Peyer's patch (tissue), 4 donors: ENCODE measurements at regions not wholly inside any gene's neighbourhood (a gene's known extent, or its start where the extent isn't known, plus 50 kb on each side); places are given as distances from the start of the nearest gene placed in this dataset.

Experiments
- DNase-seq, 3 donors: peaks; one replicate each; pipeline ENCODE4 v3.0.0-alpha.2; 2017 to 2019
- H3K27ac ChIP-seq, 4 donors: fragments of 200-600 bp; sonication (generic); one replicate each; pipeline ENCODE4 v1.5.1; 2016 to 2019
- H3K27me3 ChIP-seq, 2 donors: fragments of 200-600 bp; sonication (generic); one replicate each; pipeline ENCODE4 v1.5.1; 2019
- H3K36me3 ChIP-seq, 3 donors: fragments of 200-600 bp; sonication (generic); one replicate each; pipeline ENCODE4 v1.5.1; 2016 to 2019
- H3K4me1 ChIP-seq, 4 donors: fragments of 200-600 bp; sonication (generic); one replicate each; pipeline ENCODE4 v1.5.1; 2016 to 2019
- H3K4me3 ChIP-seq, 4 donors: fragments of 200-600 bp; sonication (generic); 1 replicate in 3 of 4; 2 replicates in 1 of 4; pipeline ENCODE4 v1.5.1; 2016 to 2019; ENCODE audit warnings: mild to moderate bottlenecking in 1 of 4
- H3K9me3 ChIP-seq, 4 donors: fragments of 200-600 bp; sonication (generic); one replicate each; pipeline ENCODE4 v1.5.1; 2016 to 2019; ENCODE audit warnings: mild to moderate bottlenecking in 1 of 4
- CTCF ChIP-seq, 6 experiments: fragments of 450-650 bp in 4 of 6; fragments of 200-600 bp in 2 of 6; sonication (generic) in 1 of 6; IDR thresholded peaks; one replicate each; pipeline ENCODE4 v1.5.1; 2017 to 2019; ENCODE audit warnings: antibody characterized with exemption in 6 of 6, mild to moderate bottlenecking in 3 of 6, moderate library complexity in 1 of 6
- POLR2A ChIP-seq, 2 donors: fragments of 450-650 bp; IDR thresholded peaks; one replicate each; pipeline ENCODE4 v1.5.1; 2017; ENCODE audit warnings: antibody characterized with exemption in 2 of 2, mild to moderate bottlenecking in 2 of 2, moderate library complexity in 2 of 2

- no peaks in the 10 kb centered on the region for H3K36me3 ChIP-seq
- H3K27ac ChIP-seq, result no peak overlapping the region
- H3K27me3 ChIP-seq, result no peaks in the 10 kb centered on the region
- TF ChIP-seq CTCF (IDR thresholded peaks at IDR 0.05) (no peak), POLR2A (IDR thresholded peaks at IDR 0.05) (no peak)
- H3K4me3 ChIP-seq, result no peak overlapping the region
- DNase-seq, result no peak
- no peaks in the 10 kb centered on the region for H3K9me3 ChIP-seq
- H3K4me1 ChIP-seq, result no peaks in the 10 kb centered on the region
Measured at GRCh38 chr6:92024110-92024509, 1395.2 kb downstream of the EPHA7 start.

DNA sequence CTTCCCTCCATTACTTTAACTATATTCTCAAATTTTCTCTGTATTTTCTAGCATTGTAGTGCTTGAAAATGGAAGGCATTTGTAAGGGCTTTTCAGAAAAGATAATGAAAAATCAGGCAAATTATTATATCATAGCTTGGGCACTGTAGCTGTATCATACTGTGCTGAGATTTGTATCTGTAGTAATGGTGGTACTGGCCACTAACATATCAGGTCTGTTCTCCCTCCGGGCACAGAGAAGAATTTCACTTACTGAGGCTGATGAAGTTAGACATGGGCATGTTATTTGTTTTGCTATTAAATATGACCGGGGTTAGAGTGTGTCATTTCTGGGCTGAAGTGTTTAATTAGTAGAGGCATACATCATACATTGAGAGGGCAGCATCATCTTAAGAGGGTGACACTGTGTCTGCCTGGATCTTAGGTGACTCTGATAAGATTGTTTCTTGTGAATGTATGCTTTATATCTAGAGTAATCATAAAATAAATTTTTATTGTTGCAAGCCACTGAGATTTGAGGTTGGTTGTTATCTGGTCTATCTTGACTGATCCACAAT is 1395.9 kb downstream of the EPHA7 start:
- no peak overlapping the region for H3K4me3 ChIP-seq
- H3K4me1 ChIP-seq, result no peaks in the 10 kb centered on the region
- no peaks in the 10 kb centered on the region for H3K36me3 ChIP-seq
- TF ChIP-seq CTCF (IDR thresholded peaks at IDR 0.05), result no peak
- no peak for TF ChIP-seq POLR2A (IDR thresholded peaks at IDR 0.05)
- no peak overlapping the region for H3K27ac ChIP-seq
- DNase-seq, result no peak
- H3K27me3 ChIP-seq, result no peaks in the 10 kb centered on the region
- no peaks in the 10 kb centered on the region for H3K9me3 ChIP-seq

GRCh38 chr6:92011681-92012245 is 1407.6 kb downstream of the EPHA7 start:
- Histone ChIP-seq H3K27ac (no peak overlapping the region), H3K4me1 (no peaks in the 10 kb centered on the region), H3K4me3 (no peak overlapping the region), H3K27me3 (no peaks in the 10 kb centered on the region), H3K36me3 (no peaks in the 10 kb centered on the region), H3K9me3 (no peaks in the 10 kb centered on the region)
- TF ChIP-seq POLR2A (IDR thresholded peaks at IDR 0.05), result no peak
- TF ChIP-seq CTCF (IDR thresholded peaks at IDR 0.05), result no peak
- DNase-seq, result no peak

- Histone ChIP-seq H3K4me1 (no peaks in the 10 kb centered on the region), H3K9me3 (no peaks in the 10 kb centered on the region), H3K4me3 (no peak overlapping the region), H3K27ac (no peak overlapping the region), H3K36me3 (no peaks in the 10 kb centered on the region), H3K27me3 (no peaks in the 10 kb centered on the region)
- DNase-seq, result no peak
- no peak for TF ChIP-seq POLR2A (IDR thresholded peaks at IDR 0.05)
Measured at GRCh38 chr6:92008757-92009502, 1410.4 kb downstream of the EPHA7 start.

GRCh38 chr6:92000112-92000511 is 1413.2 kb upstream of the MAP3K7 start:
- Histone ChIP-seq H3K27me3 (no peaks in the 10 kb centered on the region), H3K36me3 (no peaks in the 10 kb centered on the region), H3K27ac (no peak overlapping the region), H3K9me3 (no peaks in the 10 kb centered on the region), H3K4me3 (no peak overlapping the region), H3K4me1 (no peaks in the 10 kb centered on the region)
- DNase-seq, result no peak
- TF ChIP-seq CTCF (IDR thresholded peaks at IDR 0.05) (no peak), POLR2A (IDR thresholded peaks at IDR 0.05) (no peak)

DNA sequence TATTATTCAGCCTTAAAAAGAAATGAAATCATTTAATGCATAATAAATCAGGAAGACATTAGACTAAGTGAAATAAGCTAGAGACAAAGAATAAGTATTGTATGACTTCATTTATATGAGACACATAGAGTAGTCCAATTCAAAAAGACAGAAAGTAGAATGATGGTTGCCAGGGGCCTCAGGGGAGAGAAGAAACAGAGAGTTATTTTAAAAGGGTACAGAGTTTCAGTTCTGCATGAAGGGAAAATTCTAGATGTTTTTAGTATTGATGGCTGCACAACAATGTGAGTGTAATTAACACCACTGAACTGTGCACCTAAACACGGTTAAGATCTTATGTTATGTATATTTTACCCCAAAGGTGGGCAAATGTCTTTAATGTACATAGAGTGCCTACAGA is 1407.9 kb upstream of the MAP3K7 start:
- Histone ChIP-seq H3K36me3 (no peaks in the 10 kb centered on the region), H3K9me3 (no peaks in the 10 kb centered on the region), H3K4me1 (no peaks in the 10 kb centered on the region), H3K27ac (no peak overlapping the region), H3K4me3 (no peak overlapping the region), H3K27me3 (no peaks in the 10 kb centered on the region)
- DNase-seq, result no peak
- TF ChIP-seq POLR2A (IDR thresholded peaks at IDR 0.05) (no peak), CTCF (IDR thresholded peaks at IDR 0.05) (no peak)
